PC-9 (cell line): ENCODE measurements at regions not wholly inside any gene's neighbourhood (a gene's known extent, or its start where the extent isn't known, plus 50 kb on each side); places are given as distances from the start of the nearest gene placed in this dataset.

Source experiments
- CTCF ChIP-seq: fragments of 200-600 bp; sonication (generic); conservative IDR thresholded peaks from 2 replicates; pipeline ENCODE4 v1.6.1; 2017; ENCODE audit warnings: mixed run types, antibody characterized with exemption, mild to moderate bottlenecking, moderate library complexity
- EZH2 ChIP-seq: fragments of 200-600 bp; sonication (generic); IDR thresholded peaks from 2 replicates; pipeline ENCODE4 v1.8.0; 2017; ENCODE audit warnings: antibody characterized with exemption, low read depth

GRCh38 chr1:36723813-36724212, 241.1 kb upstream of the CSF3R start:
- TF ChIP-seq EZH2 (no peak), CTCF (no peak)
